K562 (cell line): ENCODE measurements at regions not wholly inside any gene's neighbourhood (a gene's known extent, or its start where the extent isn't known, plus 50 kb on each side); places are given as distances from the start of the nearest gene placed in this dataset.

Experiments used
- ATAC-seq: fragments of 200-7000 bp; cut with Tn5 transposase; 3 replicates; pipeline ENCODE4 v1.9.1; 2020; ENCODE audit warnings: moderate library complexity
- BruUV-seq: library from RNA; stranded (reverse); fragments of 400-500 nt; replicated peaks from 2 replicates; lab custom pipeline; 2021; lab: Mats Ljungman, UMichigan
- CTCF ChIA-PET: fragments of 300-600 bp; formaldehyde crosslinking; extraction: SDS; loops from one replicate; lab custom pipeline; 2021; ENCODE audit warnings: low intra/inter-chr PET ratio; lab: Yijun Ruan, JAX
- POLR2A ChIA-PET: fragments of 300-600, 350-650 bp; sonication (Branson Sonifier 250); formaldehyde crosslinking; extraction: SDS; loops from one replicate; lab custom pipeline; 2021; ENCODE audit warnings: antibody characterized with exemption, inconsistent platforms; lab: Yijun Ruan, JAX
- DNase-seq, 4 experiments: peaks; one replicate each; pipeline versions ENCODE4 v3.0.0 to v3.0.0-alpha.2; 2011 to 2018; ENCODE audit warnings: low spot score in 3 of 4, mixed read lengths in 3 of 4; ENCODE audit errors: extremely low read depth in 1 of 4
- FAIRE-seq: peaks from 2 replicates; lab custom pipeline; 2011; peaks lifted over from hg19 to GRCh38; lab: Jason Lieb, UNC
- H2AFZ ChIP-seq: 2 replicates; pipeline ENCODE4 v1.6.0; 2011; ENCODE audit warnings: low read depth, low read length, control low read depth, inconsistent platforms
- H3K27ac ChIP-seq: fragments of 200-600 bp; 3 replicates; pipeline ENCODE4 v1.8.0; 2011; ENCODE audit warnings: low read depth, mild to moderate bottlenecking, control low read depth, inconsistent platforms, low read length, moderate library complexity, mixed read lengths; ENCODE audit errors: extremely low read depth
- H3K27me3 ChIP-seq, 2 experiments: fragments of 300-600 bp in 1 of 2; 2 replicates in 1 of 2; 3 replicates in 1 of 2; pipeline versions ENCODE4 v1.6.0 to v1.8.0; 2011; ENCODE audit warnings: inconsistent platforms in 2 of 2, low read length in 2 of 2, mild to moderate bottlenecking in 1 of 2, mixed read lengths in 1 of 2, moderate library complexity in 1 of 2; ENCODE audit not compliant: control insufficient read depth in 2 of 2, insufficient read depth in 2 of 2
- H3K36me3 ChIP-seq: fragments of 300-600 bp; 3 replicates; pipeline ENCODE4 v1.8.0; 2011; ENCODE audit warnings: mild to moderate bottlenecking, low read length, inconsistent platforms; ENCODE audit not compliant: control insufficient read depth, insufficient read depth
- H3K4me1 ChIP-seq, 2 experiments: fragments of 200-600 bp in 1 of 2; replicated peaks in 1 of 2; 2 replicates in 1 of 2; 3 replicates in 1 of 2; pipeline versions ENCODE4 v1.5.1 to v1.8.0; 2011; ENCODE audit warnings: inconsistent platforms in 2 of 2, low read length in 2 of 2, mild to moderate bottlenecking in 1 of 2, mixed read lengths in 1 of 2, moderate library complexity in 1 of 2; ENCODE audit not compliant: control insufficient read depth in 2 of 2, insufficient read depth in 2 of 2
- H3K4me2 ChIP-seq: 2 replicates; pipeline ENCODE4 v1.6.1; 2011; ENCODE audit warnings: low read length, control low read depth, inconsistent platforms, mixed read lengths; ENCODE audit not compliant: insufficient read depth
- H3K4me3 ChIP-seq: fragments of 200-600 bp; sonication (generic), shearing (Covaris generic); 2 replicates; pipeline ENCODE4 v1.5.1; 2016; ENCODE audit warnings: control low read depth, inconsistent platforms
- H3K79me2 ChIP-seq: fragments of 200-600 bp; 3 replicates; pipeline ENCODE4 v1.8.0; 2011; ENCODE audit warnings: low read length, inconsistent platforms; ENCODE audit not compliant: control insufficient read depth, insufficient read depth
- H3K9ac ChIP-seq, 2 experiments: 2 replicates each; pipeline versions ENCODE4 v1.6.0 to v1.6.1; 2011; ENCODE audit warnings: low read depth in 2 of 2, low read length in 2 of 2, control low read depth in 1 of 2, inconsistent platforms in 1 of 2, mild to moderate bottlenecking in 1 of 2, mixed read lengths in 1 of 2; ENCODE audit not compliant: insufficient read depth in 1 of 2
- H3K9me1 ChIP-seq: one replicate; pipeline ENCODE4 v1.6.0; 2011; ENCODE audit warnings: inconsistent platforms, mild to moderate bottlenecking, low read length, moderate library complexity; ENCODE audit not compliant: control insufficient read depth, insufficient read depth
- H3K9me3 ChIP-seq: replicated peaks from 2 replicates; pipeline ENCODE4 v1.5.1; 2011; ENCODE audit warnings: low read depth, low read length, inconsistent platforms; ENCODE audit not compliant: control insufficient read depth, insufficient read depth
- H4K20me1 ChIP-seq: replicated peaks from 2 replicates; pipeline ENCODE4 v1.6.1; 2011; ENCODE audit warnings: low read length, inconsistent platforms, mixed read lengths; ENCODE audit not compliant: control insufficient read depth, insufficient read depth
- CBX8 ChIP-seq: fragments of 200-600 bp; sonication (generic); IDR thresholded peaks from 2 replicates; pipeline ENCODE4 v1.6.1; 2012; ENCODE audit warnings: borderline replicate concordance, mixed run types, low read depth, mild to moderate bottlenecking, moderate library complexity, mixed read lengths, low read length, control low read depth, inconsistent platforms; ENCODE audit not compliant: poor library complexity, severe bottlenecking; ENCODE audit errors: extremely low read depth
- CREBBP ChIP-seq: IDR thresholded peaks from one replicate; pipeline ENCODE4 v1.6.1; 2012; ENCODE audit warnings: low read depth, mild to moderate bottlenecking, control low read depth, inconsistent platforms, low read length
- ETS1 ChIP-seq: conservative IDR thresholded peaks from 2 replicates; pipeline ENCODE4 v1.6.1; 2011; ENCODE audit warnings: low read depth, mild to moderate bottlenecking, low read length; ENCODE audit not compliant: control insufficient read depth
- GABPB1 ChIP-seq: sonication (generic); formaldehyde crosslinking; IDR thresholded peaks from 2 replicates; pipeline ENCODE4 v1.8.0; 2022; ENCODE audit warnings: mild to moderate bottlenecking, missing genetic modification reagents
- KDM5B ChIP-seq: fragments of 200-600 bp; sonication (generic); IDR thresholded peaks from 2 replicates; pipeline ENCODE4 v1.6.1; 2012; ENCODE audit warnings: low read depth, mild to moderate bottlenecking, moderate library complexity, low read length, control low read depth, inconsistent platforms; ENCODE audit not compliant: insufficient replicate concordance
- LEF1 ChIP-seq: fragments of 450-650 bp; IDR thresholded peaks from 2 replicates; pipeline ENCODE4 v1.6.1; 2016; ENCODE audit warnings: mild to moderate bottlenecking
- MED1 ChIP-seq: sonication (generic); formaldehyde crosslinking; IDR thresholded peaks from 2 replicates; pipeline ENCODE4 v1.8.1; 2023; ENCODE audit warnings: missing genetic modification reagents, borderline replicate concordance
- NCOA2 ChIP-seq, 2 experiments: fragments of 450-650 bp; IDR thresholded peaks; 2 replicates each; pipeline ENCODE4 v1.6.1; 2018; ENCODE audit warnings: mild to moderate bottlenecking in 2 of 2, moderate library complexity in 1 of 2; ENCODE audit not compliant: partially characterized antibody in 2 of 2
- NFRKB ChIP-seq: fragments of 450-650 bp; IDR thresholded peaks from 2 replicates; pipeline ENCODE4 v1.6.1; 2016; ENCODE audit warnings: low read depth
- PHF8 ChIP-seq: fragments of 200-600 bp; sonication (generic); IDR thresholded peaks from 2 replicates; pipeline ENCODE4 v1.6.1; 2012; ENCODE audit warnings: mixed run types, mild to moderate bottlenecking, inconsistent platforms, low read length, moderate library complexity, borderline replicate concordance
- TBP ChIP-seq: optimal IDR thresholded peaks from 2 replicates; pipeline ENCODE3; 2011; ENCODE audit warnings: low read depth, low read length, improper control_type of control experiment
- TOE1 ChIP-seq, 2 experiments: fragments of 450-650 bp in 1 of 2; sonication (generic) in 1 of 2; formaldehyde crosslinking in 1 of 2; IDR thresholded peaks; 2 replicates each; pipeline versions ENCODE4 v1.7.1 to v1.8.0; 2016 to 2022; ENCODE audit warnings: borderline replicate concordance in 2 of 2, mild to moderate bottlenecking in 2 of 2, antibody characterized with exemption in 1 of 2, inconsistent platforms in 1 of 2, low read depth in 1 of 2, missing genetic modification reagents in 1 of 2, moderate library complexity in 1 of 2
- ZNF232 ChIP-seq: sonication (generic); formaldehyde crosslinking; IDR thresholded peaks from 2 replicates; pipeline ENCODE4 v1.8.0; 2022; ENCODE audit warnings: mild to moderate bottlenecking, missing genetic modification reagents
- ZNF449 ChIP-seq: fragments of 250-450 bp; sonication (Bioruptor Pico); IDR thresholded peaks from 2 replicates; pipeline ENCODE4 v1.8.0; 2022; ENCODE audit warnings: moderate library complexity, mild to moderate bottlenecking, inconsistent platforms
- ZNF717 ChIP-seq: fragments of 250-450 bp; sonication (Bioruptor Pico); IDR thresholded peaks from 2 replicates; pipeline ENCODE4 v1.5.0; 2021
- ZZZ3 ChIP-seq: fragments of 450-650 bp; IDR thresholded peaks from 2 replicates; pipeline ENCODE4 v1.6.1; 2016; ENCODE audit warnings: antibody characterized with exemption, mild to moderate bottlenecking, moderate library complexity
- WGBS: fragments of 100-300 bp; shearing (Covaris generic); methylation state at CpG from one replicate; pipeline ENCODE4 v1.1.6; 2016; ENCODE audit warnings: low coverage, mixed read lengths; ENCODE audit not compliant: insufficient coverage; ENCODE audit errors: missing lambda C conversion rate; 5-methylcytosine and 5-hydroxymethylcytosine counted together
- in situ Hi-C: fragments of 300-500 bp; cut with MboI; formaldehyde crosslinking; loops from 4 replicates; pipeline ENCODE4 v1.15.0; 2018; ENCODE audit warnings: inconsistent platforms, mixed read lengths
- intact Hi-C: fragments of 100-400 bp; cut with micrococcal nuclease; formaldehyde crosslinking; loops from 2 replicates; pipeline ENCODE4 v1.14.2; 2022

- TF ChIP-seq TBP (no peak), PHF8 (no peak), ZNF717 (no peak), GABPB1 (CRISPR knock-in tag) (no peak), KDM5B (no peak), CREBBP (no peak), LEF1 (no peak)
These were observed 446.8 kb downstream of the TMEM135 start (continued) for GRCh38 chr11:87484566-87484965.

- intact Hi-C loops, result no loop called here
- BruUV-seq, result no TSS peak
- CTCF ChIA-PET, result no interaction called here
- Histone ChIP-seq H3K79me2 (no peaks in the 10 kb centered on the region), H3K9me3 (no peaks in the 10 kb centered on the region), H3K4me2 (no peak overlapping the region), H3K4me1 (no peaks in the 10 kb centered on the region), H3K27me3 (no peaks in the 10 kb centered on the region), H2AFZ (no peak overlapping the region), H3K27ac (no peak overlapping the region), H3K9me1 (no peaks in the 10 kb centered on the region), H3K4me3 (no peak overlapping the region), H4K20me1 (no peaks in the 10 kb centered on the region), H3K9ac (no peak overlapping the region), H3K36me3 (no peaks in the 10 kb centered on the region)
- ATAC-seq, result no peak
- TF ChIP-seq ZNF232 (CRISPR knock-in tag) (no peak), ETS1 (no peak), MED1 (CRISPR knock-in tag) (no peak), NCOA2 (IDR thresholded peaks at IDR 0.05; ENCODE audit: partially characterized antibody in 2 of 2) (no peak), ZNF449 (CRISPR knock-in tag) (no peak), TOE1 (IDR thresholded peaks at IDR 0.05; ENCODE audit: borderline replicate concordance) (no peak), TOE1 (CRISPR knock-in tag; IDR thresholded peaks at IDR 0.05; ENCODE audit: borderline replicate concordance, low read depth) (no peak), CBX8 (no peak), NFRKB (no peak), ZZZ3 (no peak)
- no peak for DNase-seq
- POLR2A ChIA-PET, result no interaction called here
- in situ Hi-C loops, result no loop called here
- FAIRE-seq, result no peak
- 0% methylated on average over 2 of the region's 2 CpGs for WGBS
These were observed 439.6 kb downstream of the TMEM135 start for GRCh38 chr11:87477321-87477720.
